VCaP (cell line): ENCODE measurements at regions not wholly inside any gene's neighbourhood (a gene's known extent, or its start where the extent isn't known, plus 50 kb on each side); places are given as distances from the start of the nearest gene placed in this dataset.
A peak's percentile ranks its signal among the peaks of the same experiment; 100 is the strongest.
"Not testable (repeated sequence)": the region's sequence is repeated elsewhere in the genome, so short reads cannot be mapped to it uniquely, and the experiment has no call there.

Experiments used
- H3K27ac ChIP-seq: fragments of 450-650 bp; 2 replicates; pipeline ENCODE4 v1.5.1; 2017
- CTCF ChIP-seq: fragments of 450-650 bp; conservative IDR thresholded peaks from 2 replicates; pipeline ENCODE4 v1.5.1; 2017; ENCODE audit warnings: mild to moderate bottlenecking, moderate library complexity

- TF ChIP-seq CTCF = 0 out of 2 replicates have a peak, but pooled peaks have one; percentile 20
- peak overlapping the region; percentile 41 for H3K27ac ChIP-seq
These were observed 153.3 kb upstream of the IZUMO3 start for GRCh38 chr9:24698881-24699518.

- no peak for TF ChIP-seq CTCF
- H3K27ac ChIP-seq = no peak overlapping the region
These were observed 126.6 kb upstream of the IZUMO3 start for GRCh38 chr9:24672336-24672735.

- no peak overlapping the region for H3K27ac ChIP-seq
These were observed 111.7 kb upstream of the IZUMO3 start for GRCh38 chr9:24657387-24657786.

GRCh38 chr9:24652181-24652580, 106.5 kb upstream of the IZUMO3 start:
- no peak for TF ChIP-seq CTCF
- H3K27ac ChIP-seq = no peak overlapping the region

More at GRCh38 chr9:24657387-24657786, 111.7 kb upstream of the IZUMO3 start:
- no peak for TF ChIP-seq CTCF

- not testable (repeated sequence) for H3K27ac ChIP-seq
These were observed 83.1 kb upstream of the IZUMO3 start for GRCh38 chr9:24628809-24629208.

GRCh38 chr9:24625097-24625496, 79.4 kb upstream of the IZUMO3 start:
- no peak for TF ChIP-seq CTCF
- no peak overlapping the region for H3K27ac ChIP-seq

- no peak for TF ChIP-seq CTCF
- no peak overlapping the region for H3K27ac ChIP-seq
These were observed 78.8 kb upstream of the IZUMO3 start for GRCh38 chr9:24624481-24624880.

- H3K27ac ChIP-seq = no peak overlapping the region
- no peak for TF ChIP-seq CTCF
These were observed 75.0 kb upstream of the IZUMO3 start for GRCh38 chr9:24620741-24621140.
